Panc1 (cell line): ENCODE measurements at regions not wholly inside any gene's neighbourhood (a gene's known extent, or its start where the extent isn't known, plus 50 kb on each side); places are given as distances from the start of the nearest gene placed in this dataset.
A peak's percentile ranks its signal among the peaks of the same experiment; 100 is the strongest.

Source experiments
- ATAC-seq: fragments of 200-7000 bp; cut with Tn5 transposase; 2 replicates; pipeline ENCODE4 v1.9.1; 2020; ENCODE audit warnings: mild to moderate bottlenecking, moderate library complexity
- BruUV-seq: library from RNA; stranded (reverse); fragments of 400-500 nt; replicated peaks from 2 replicates; lab custom pipeline; 2021; lab: Mats Ljungman, UMichigan
- CTCF ChIA-PET: fragments of 300-600 bp; sonication (Branson Sonifier 250); formaldehyde crosslinking; loops from one replicate; lab custom pipeline; 2022; ENCODE audit warnings: antibody characterized with exemption; lab: Charles Lee
- POLR2A ChIA-PET: fragments of 300-600 bp; sonication (Branson Sonifier 250); formaldehyde crosslinking; loops from one replicate; lab custom pipeline; 2022; ENCODE audit warnings: antibody characterized with exemption; lab: Charles Lee
- DNase-seq: peaks from one replicate; pipeline ENCODE4 v3.0.0-alpha.2; 2010; ENCODE audit warnings: low read depth, low spot score
- H3K27ac ChIP-seq: 2 replicates; pipeline ENCODE4 v1.5.1; 2011; ENCODE audit warnings: mild to moderate bottlenecking, low read length, inconsistent platforms
- H3K27me3 ChIP-seq: fragments of 200-500 bp; sonication (Bioruptor generic); 2 replicates; pipeline ENCODE4 v1.6.0; 2014; ENCODE audit warnings: low read length, inconsistent platforms; ENCODE audit not compliant: control insufficient read depth, insufficient read depth
- H3K36me3 ChIP-seq: fragments of 200-500 bp; sonication (Bioruptor generic); 2 replicates; pipeline ENCODE4 v1.5.1; 2014; ENCODE audit warnings: inconsistent platforms, mild to moderate bottlenecking, low read length, moderate library complexity; ENCODE audit not compliant: control insufficient read depth, insufficient read depth
- H3K4me1 ChIP-seq: 2 replicates; pipeline ENCODE4 v1.5.1; 2011; ENCODE audit warnings: inconsistent platforms, mild to moderate bottlenecking, low read length, moderate library complexity; ENCODE audit not compliant: control insufficient read depth, insufficient read depth
- H3K4me3 ChIP-seq, 2 experiments: 2 replicates each; pipeline ENCODE4 v1.5.1; 2011 to 2012; ENCODE audit warnings: low read depth in 2 of 2, low read length in 2 of 2, mild to moderate bottlenecking in 2 of 2, inconsistent platforms in 1 of 2, moderate library complexity in 1 of 2
- H3K9me3 ChIP-seq: fragments of 200-500 bp; sonication (Bioruptor generic); 2 replicates; pipeline ENCODE4 v1.5.1; 2014; ENCODE audit warnings: low read depth, mild to moderate bottlenecking, inconsistent platforms, low read length, moderate library complexity; ENCODE audit not compliant: control insufficient read depth, insufficient read depth
- CTCF ChIP-seq: fragments of 450-650 bp; IDR thresholded peaks from 2 replicates; pipeline ENCODE4 v1.5.1; 2017; ENCODE audit warnings: mild to moderate bottlenecking
- POLR2AphosphoS5 ChIP-seq: IDR thresholded peaks from 2 replicates; pipeline ENCODE4 v1.6.1; 2012; ENCODE audit warnings: mild to moderate bottlenecking, low read depth, low read length, moderate library complexity
- SIN3A ChIP-seq: IDR thresholded peaks from 2 replicates; pipeline ENCODE4 v1.6.1; 2012; ENCODE audit warnings: low read depth, mild to moderate bottlenecking, low read length, moderate library complexity, borderline replicate concordance; ENCODE audit not compliant: insufficient read depth
- TCF7L2 ChIP-seq: IDR thresholded peaks from 2 replicates; pipeline ENCODE4 v1.6.1; 2011; ENCODE audit warnings: mild to moderate bottlenecking, low read depth, low read length, inconsistent platforms
- in situ Hi-C: cut with HindIII; loops from 2 replicates; pipeline ENCODE4 v1.10.0; 2016; ENCODE audit warnings: low sequenced_read_pairs, low pct_unique_long_range_greater_than_20kb
- intact Hi-C: fragments of 100-400 bp; cut with micrococcal nuclease; formaldehyde crosslinking; loops from one replicate; pipeline ENCODE4 v1.10.0; 2022; ENCODE audit not compliant: unreplicated experiment
- TF ChIP-seq, protein P1 (sequence below), 2 experiments: IDR thresholded peaks; 2 replicates each; pipeline ENCODE4 v1.6.1; 2011 to 2012; ENCODE audit warnings: low read depth in 2 of 2, control low read depth in 1 of 2, low read length in 1 of 2, mild to moderate bottlenecking in 1 of 2, moderate library complexity in 1 of 2; ENCODE audit not compliant: insufficient read depth in 1 of 2

DNA sequence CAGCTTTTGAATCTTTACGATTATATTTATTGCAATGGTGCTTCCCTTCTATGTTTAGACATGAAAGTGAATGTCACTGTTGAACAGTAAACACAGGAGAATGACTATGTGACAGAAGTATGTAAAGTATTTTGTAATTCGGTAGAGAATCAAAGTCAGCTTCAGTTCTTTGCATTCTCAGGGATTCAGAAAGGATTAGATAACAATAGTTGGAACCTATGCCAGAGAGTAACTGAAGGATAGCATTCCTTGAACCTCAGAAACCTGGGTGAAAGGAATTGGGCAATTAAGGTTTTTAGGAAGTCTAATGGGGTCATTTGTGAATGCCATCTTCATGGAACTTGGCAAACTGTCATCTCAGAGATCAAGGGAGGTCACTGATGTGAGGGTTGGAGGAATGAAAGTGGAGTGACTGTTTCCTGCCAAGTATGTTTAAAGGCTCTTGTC lies 305.3 kb upstream of the DDHD1 start:
- peak; percentile 2 for DNase-seq
- Histone ChIP-seq H3K4me1 (0 out of 2 replicates have a peak, but pooled peaks cover 4% of the 10 kb centered on the region), H3K9me3 (no peaks in the 10 kb centered on the region), H3K36me3 (no peaks in the 10 kb centered on the region), H3K27me3 (no peaks in the 10 kb centered on the region), H3K4me3 (no peak overlapping the region), H3K27ac (no peak overlapping the region)
- TF ChIP-seq, protein P1, sequence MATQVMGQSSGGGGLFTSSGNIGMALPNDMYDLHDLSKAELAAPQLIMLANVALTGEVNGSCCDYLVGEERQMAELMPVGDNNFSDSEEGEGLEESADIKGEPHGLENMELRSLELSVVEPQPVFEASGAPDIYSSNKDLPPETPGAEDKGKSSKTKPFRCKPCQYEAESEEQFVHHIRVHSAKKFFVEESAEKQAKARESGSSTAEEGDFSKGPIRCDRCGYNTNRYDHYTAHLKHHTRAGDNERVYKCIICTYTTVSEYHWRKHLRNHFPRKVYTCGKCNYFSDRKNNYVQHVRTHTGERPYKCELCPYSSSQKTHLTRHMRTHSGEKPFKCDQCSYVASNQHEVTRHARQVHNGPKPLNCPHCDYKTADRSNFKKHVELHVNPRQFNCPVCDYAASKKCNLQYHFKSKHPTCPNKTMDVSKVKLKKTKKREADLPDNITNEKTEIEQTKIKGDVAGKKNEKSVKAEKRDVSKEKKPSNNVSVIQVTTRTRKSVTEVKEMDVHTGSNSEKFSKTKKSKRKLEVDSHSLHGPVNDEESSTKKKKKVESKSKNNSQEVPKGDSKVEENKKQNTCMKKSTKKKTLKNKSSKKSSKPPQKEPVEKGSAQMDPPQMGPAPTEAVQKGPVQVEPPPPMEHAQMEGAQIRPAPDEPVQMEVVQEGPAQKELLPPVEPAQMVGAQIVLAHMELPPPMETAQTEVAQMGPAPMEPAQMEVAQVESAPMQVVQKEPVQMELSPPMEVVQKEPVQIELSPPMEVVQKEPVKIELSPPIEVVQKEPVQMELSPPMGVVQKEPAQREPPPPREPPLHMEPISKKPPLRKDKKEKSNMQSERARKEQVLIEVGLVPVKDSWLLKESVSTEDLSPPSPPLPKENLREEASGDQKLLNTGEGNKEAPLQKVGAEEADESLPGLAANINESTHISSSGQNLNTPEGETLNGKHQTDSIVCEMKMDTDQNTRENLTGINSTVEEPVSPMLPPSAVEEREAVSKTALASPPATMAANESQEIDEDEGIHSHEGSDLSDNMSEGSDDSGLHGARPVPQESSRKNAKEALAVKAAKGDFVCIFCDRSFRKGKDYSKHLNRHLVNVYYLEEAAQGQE (IDR thresholded peaks at IDR 0.05; ENCODE audit: insufficient read depth in 1 of 2, low read depth in 2 of 2, low read length in 1 of 2): no peak
- TF ChIP-seq CTCF (no peak), TCF7L2 (peak; percentile 80), POLR2AphosphoS5 (no peak)
- CTCF ChIA-PET: no interaction called here
- in situ Hi-C loops (no loop called here), intact Hi-C loops (no loop called here)
- peak; percentile 80 for ATAC-seq
- POLR2A ChIA-PET: no interaction called here
- no TSS peak for BruUV-seq

- DNase-seq: no peak
- no TSS peak for BruUV-seq
- intact Hi-C loops: no loop called here
- TF ChIP-seq POLR2AphosphoS5: no peak
- no peak for TF ChIP-seq SIN3A
- no peak for TF ChIP-seq TCF7L2
- TF ChIP-seq, protein P1 (IDR thresholded peaks at IDR 0.05; ENCODE audit: insufficient read depth in 1 of 2, low read depth in 2 of 2, low read length in 1 of 2): no peak
- TF ChIP-seq CTCF: no peak
- Histone ChIP-seq H3K4me1 (0 out of 2 replicates have a peak, but pooled peaks cover 4% of the 10 kb centered on the region), H3K4me3 (no peak overlapping the region), H3K9me3 (no peaks in the 10 kb centered on the region), H3K36me3 (no peaks in the 10 kb centered on the region), H3K27ac (no peak overlapping the region), H3K27me3 (no peaks in the 10 kb centered on the region)
- ATAC-seq: no peak
- POLR2A ChIA-PET: interaction anchor here (0.6 kb wide), 1 partner anchor 968 kb away, joined by 4 read pairs; no protein-coding TSS in a partner anchor
- in situ Hi-C loops: no loop called here
- CTCF ChIA-PET: no interaction called here
Observed at GRCh38 chr14:53456931-53457330, 303.8 kb upstream of the DDHD1 start.
